CD8-positive, alpha-beta memory T cell (primary cell): ENCODE measurements at regions not wholly inside any gene's neighbourhood (a gene's known extent, or its start where the extent isn't known, plus 50 kb on each side); places are given as distances from the start of the nearest gene placed in this dataset.

ENCODE experiments used
- CTCF ChIA-PET: fragments of 350-600 bp; sonication (Branson Sonifier 250); formaldehyde crosslinking; loops from one replicate; lab custom pipeline; 2021; ENCODE audit warnings: antibody characterized with exemption; lab: Charles Lee
- POLR2A ChIA-PET: fragments of 350-600 bp; sonication (Branson Sonifier 250); formaldehyde crosslinking; loops from one replicate; lab custom pipeline; 2021; ENCODE audit warnings: antibody characterized with exemption; lab: Charles Lee
- DNase-seq, 5 donors: peaks; one replicate each; pipeline versions ENCODE4 v3.0.0 to v3.0.0-alpha.2; 2020 to 2022; ENCODE audit warnings: mixed read lengths in 1 of 5
- H3K27ac ChIP-seq: one replicate; pipeline ENCODE4 v1.7.0; 2013; ENCODE audit warnings: low read depth, mild to moderate bottlenecking, low read length, moderate library complexity
- H3K27me3 ChIP-seq: 2 replicates; pipeline ENCODE4 v1.7.0; 2013; ENCODE audit warnings: low read length, mild to moderate bottlenecking; ENCODE audit not compliant: insufficient read depth, poor library complexity, severe bottlenecking
- H3K36me3 ChIP-seq: 2 replicates; pipeline ENCODE4 v1.7.0; 2013; ENCODE audit warnings: mild to moderate bottlenecking, low read length, moderate library complexity; ENCODE audit not compliant: insufficient read depth
- H3K4me1 ChIP-seq: 2 replicates; pipeline ENCODE4 v1.7.0; 2013; ENCODE audit warnings: mild to moderate bottlenecking, low read length, moderate library complexity; ENCODE audit not compliant: insufficient read depth
- H3K4me3 ChIP-seq: 2 replicates; pipeline ENCODE4 v1.7.0; 2013; ENCODE audit warnings: mild to moderate bottlenecking, low read length
- H3K9me3 ChIP-seq: 2 replicates; pipeline ENCODE4 v1.7.0; 2013; ENCODE audit warnings: mild to moderate bottlenecking, low read length
- H3K27ac Mint-ChIP-seq, 8 donors: one replicate each; pipeline ENCODE4 v1.8.0; 2020 to 2021; ENCODE audit warnings: mixed read lengths in 8 of 8, mild to moderate bottlenecking in 6 of 8, inconsistent platforms in 3 of 8, moderate library complexity in 3 of 8
- H3K27me3 Mint-ChIP-seq, 2 donors: one replicate each; pipeline ENCODE4 v1.8.0; 2020 to 2021; ENCODE audit warnings: mixed read lengths in 2 of 2, mild to moderate bottlenecking in 1 of 2, moderate library complexity in 1 of 2
- H3K36me3 Mint-ChIP-seq, 3 donors: one replicate each; pipeline ENCODE4 v1.8.0; 2020 to 2021; ENCODE audit warnings: mixed read lengths in 3 of 3, inconsistent platforms in 1 of 3, mild to moderate bottlenecking in 1 of 3
- H3K4me1 Mint-ChIP-seq, 3 donors: one replicate each; pipeline ENCODE4 v1.8.0; 2020 to 2021; ENCODE audit warnings: mixed read lengths in 3 of 3, inconsistent platforms in 1 of 3, mild to moderate bottlenecking in 1 of 3
- H3K4me3 Mint-ChIP-seq, 7 donors: one replicate each; pipeline ENCODE4 v1.8.0; 2020 to 2021; ENCODE audit warnings: mixed read lengths in 7 of 7, mild to moderate bottlenecking in 6 of 7, moderate library complexity in 4 of 7, inconsistent platforms in 2 of 7
- H3K9me3 Mint-ChIP-seq, 5 donors: one replicate each; pipeline ENCODE4 v1.8.0; 2020 to 2022; ENCODE audit warnings: mixed read lengths in 5 of 5, mild to moderate bottlenecking in 3 of 5, moderate library complexity in 2 of 5, inconsistent platforms in 1 of 5

DNA sequence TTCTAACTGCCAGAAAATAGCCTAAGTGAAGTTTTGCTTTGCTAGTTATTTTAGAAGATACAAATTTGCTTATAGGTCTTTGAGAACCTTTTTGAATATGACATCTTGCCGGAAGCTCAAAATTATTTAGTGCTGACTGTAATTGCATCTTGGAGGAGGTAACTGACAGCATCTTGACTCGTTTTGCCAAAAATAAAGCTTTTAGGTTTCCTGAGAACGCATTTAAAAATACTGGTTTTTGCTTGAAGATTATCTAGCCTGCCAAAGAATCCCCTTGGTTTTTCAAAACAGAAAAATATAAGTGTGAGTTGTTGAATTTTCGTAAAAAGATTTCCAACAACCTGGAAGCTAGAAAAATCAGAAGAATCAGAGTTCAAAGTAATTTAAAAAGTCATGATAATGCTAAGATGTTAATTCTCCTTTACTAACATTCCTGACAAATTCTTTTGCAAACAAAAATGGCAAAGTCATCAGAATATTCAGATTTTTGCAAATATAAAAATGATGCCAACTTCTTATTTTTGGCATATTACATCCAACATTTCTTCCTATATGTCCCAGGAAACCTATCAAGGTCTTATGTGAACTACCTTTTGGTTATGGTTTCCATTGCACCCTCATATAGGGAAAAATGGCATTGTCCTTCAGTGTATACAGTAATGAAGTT is 178.0 kb upstream of the SLC8A1 start:
- DNase-seq: no peak
- Mint-ChIP-seq H3K4me3 (no peak overlapping the region), H3K4me1 (no peaks in the 10 kb centered on the region), H3K9me3 (peaks cover 0 to 33% (median 2%) of the 10 kb centered on the region in 5 donors), H3K27ac (no peak overlapping the region), H3K27me3 (no peaks in the 10 kb centered on the region), H3K36me3 (no peaks in the 10 kb centered on the region)
- POLR2A ChIA-PET: no interaction called here
- Histone ChIP-seq H3K36me3 (no peaks in the 10 kb centered on the region), H3K27ac (no peak overlapping the region), H3K4me3 (no peak overlapping the region), H3K9me3 (no peaks in the 10 kb centered on the region), H3K4me1 (no peaks in the 10 kb centered on the region), H3K27me3 (no peaks in the 10 kb centered on the region)
- CTCF ChIA-PET: no interaction called here

DNA sequence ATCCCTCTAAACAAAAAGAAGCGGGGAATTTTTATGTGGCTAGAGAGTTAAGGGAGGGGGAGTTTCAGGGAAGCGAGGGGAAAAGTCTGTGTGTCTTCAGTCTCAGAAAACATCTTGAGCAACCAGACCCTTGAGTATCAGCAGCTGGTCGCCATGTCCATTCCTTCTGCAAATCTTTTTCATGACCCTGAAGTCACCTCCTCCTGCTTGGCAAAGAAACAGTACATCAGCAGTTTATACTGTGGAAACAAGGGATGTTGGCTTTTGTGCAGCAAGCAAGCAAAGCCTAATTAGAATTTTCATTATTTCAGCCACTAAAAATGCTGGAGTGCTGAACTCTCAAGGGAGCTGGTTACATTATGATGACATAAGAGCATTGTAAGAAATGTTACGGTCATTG is 187.4 kb upstream of the SLC8A1 start:
- Histone ChIP-seq H3K4me3 (no peak overlapping the region), H3K27me3 (no peaks in the 10 kb centered on the region), H3K36me3 (no peaks in the 10 kb centered on the region), H3K9me3 (no peaks in the 10 kb centered on the region), H3K4me1 (no peaks in the 10 kb centered on the region), H3K27ac (no peak overlapping the region)
- Mint-ChIP-seq H3K27me3 (no peaks in the 10 kb centered on the region), H3K27ac (no peak overlapping the region), H3K9me3 (peaks cover 2 to 24% (median 6%) of the 10 kb centered on the region in 5 donors), H3K4me3 (no peak overlapping the region), H3K36me3 (no peaks in the 10 kb centered on the region), H3K4me1 (no peaks in the 10 kb centered on the region)
- ChIA-PET CTCF (no interaction called here), POLR2A (no interaction called here)
- DNase-seq: no peak

DNA sequence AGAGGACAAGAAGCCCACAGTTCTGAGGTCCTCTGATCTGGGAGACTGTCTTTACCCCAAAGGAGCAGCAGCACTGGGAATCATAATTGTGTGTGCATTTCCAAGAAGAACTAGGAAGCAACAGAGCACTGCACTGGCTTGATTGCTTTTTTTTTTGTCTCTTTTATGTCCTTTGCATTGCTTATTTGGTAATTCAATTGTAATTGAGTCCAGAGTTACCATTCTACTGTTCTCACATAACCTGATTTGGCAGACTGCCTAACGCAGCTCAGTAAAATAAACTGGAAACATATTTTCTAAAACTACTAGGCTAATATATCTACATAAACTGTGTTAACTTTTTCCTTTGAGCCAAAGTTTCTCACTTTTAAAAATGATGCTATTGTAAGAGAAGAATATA is 190.3 kb upstream of the SLC8A1 start:
- Mint-ChIP-seq H3K4me1 (no peaks in the 10 kb centered on the region), H3K27ac (no peak overlapping the region), H3K36me3 (peaks cover 0 to 2% (median 0%) of the 10 kb centered on the region in 3 donors), H3K9me3 (peaks cover under 1 to 19% (median 3%) of the 10 kb centered on the region in 5 donors), H3K27me3 (no peaks in the 10 kb centered on the region), H3K4me3 (no peak overlapping the region)
- Histone ChIP-seq H3K36me3 (no peaks in the 10 kb centered on the region), H3K27ac (no peak overlapping the region), H3K4me1 (no peaks in the 10 kb centered on the region), H3K9me3 (no peaks in the 10 kb centered on the region), H3K4me3 (no peak overlapping the region), H3K27me3 (no peaks in the 10 kb centered on the region)
- ChIA-PET CTCF (no interaction called here), POLR2A (no interaction called here)
- DNase-seq: no peak

DNA sequence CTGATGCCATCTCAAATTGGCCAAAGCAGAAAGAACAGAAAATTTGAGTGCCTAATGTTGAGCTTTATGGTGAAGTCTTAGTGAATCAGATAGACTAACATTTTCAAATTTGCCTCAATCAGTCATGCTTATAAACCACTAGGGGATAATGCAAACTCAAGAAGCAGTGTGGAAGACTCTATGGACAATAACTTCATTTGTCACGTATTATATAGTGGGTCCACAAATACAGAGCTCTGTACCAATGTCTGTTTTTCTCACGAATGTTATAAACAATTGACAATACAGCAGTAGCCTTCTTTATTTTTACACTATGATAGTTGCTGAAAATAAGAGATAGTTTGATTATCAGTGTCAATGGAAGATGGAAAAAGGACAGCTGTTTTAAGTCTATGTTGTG is 190.8 kb upstream of the SLC8A1 start:
- Mint-ChIP-seq H3K27me3 (no peaks in the 10 kb centered on the region), H3K36me3 (peaks cover 0 to 2% (median 0%) of the 10 kb centered on the region in 3 donors), H3K9me3 (peaks cover 0 to 22% (median 6%) of the 10 kb centered on the region in 5 donors), H3K4me3 (no peak overlapping the region), H3K27ac (no peak overlapping the region), H3K4me1 (no peaks in the 10 kb centered on the region)
- Histone ChIP-seq H3K27ac (no peak overlapping the region), H3K4me3 (no peak overlapping the region), H3K9me3 (no peaks in the 10 kb centered on the region), H3K4me1 (no peaks in the 10 kb centered on the region), H3K36me3 (no peaks in the 10 kb centered on the region), H3K27me3 (no peaks in the 10 kb centered on the region)
- DNase-seq: no peak
- POLR2A ChIA-PET: no interaction called here
- CTCF ChIA-PET: no interaction called here

DNA sequence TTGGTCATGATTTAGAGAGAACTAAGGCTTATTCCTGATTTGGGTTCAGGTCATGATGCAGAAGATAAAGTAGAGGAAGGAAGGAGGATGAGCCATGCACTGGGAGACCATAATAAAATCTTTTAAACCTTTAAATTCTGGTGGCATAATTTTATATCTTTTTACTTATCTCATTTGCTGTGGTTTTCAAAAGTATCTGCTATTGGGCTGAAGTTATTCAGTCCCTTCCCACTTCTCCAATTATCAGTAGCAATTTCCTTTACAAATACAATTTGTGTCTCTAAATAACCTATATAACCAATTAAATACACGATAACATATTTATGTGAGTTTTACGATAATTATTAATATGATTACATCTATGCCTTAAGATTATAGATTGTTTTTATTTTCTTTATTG is 194.8 kb upstream of the SLC8A1 start:
- H3K4me1 Mint-ChIP-seq: no peaks in the 10 kb centered on the region
- H3K36me3 ChIP-seq: no peaks in the 10 kb centered on the region
- no peaks in the 10 kb centered on the region for H3K27me3 Mint-ChIP-seq
- ChIA-PET CTCF (no interaction called here), POLR2A (no interaction called here)
- no peak overlapping the region for H3K4me3 ChIP-seq
- no peak overlapping the region for H3K27ac ChIP-seq
- no peaks in the 10 kb centered on the region for H3K4me1 ChIP-seq
- H3K27ac Mint-ChIP-seq: no peak overlapping the region
- H3K9me3 Mint-ChIP-seq: peaks cover 2 to 19% (median 6%) of the 10 kb centered on the region in 5 donors
- H3K36me3 Mint-ChIP-seq: peaks cover 0 to 2% (median 0%) of the 10 kb centered on the region in 3 donors
- no peak overlapping the region for H3K4me3 Mint-ChIP-seq
- no peaks in the 10 kb centered on the region for H3K27me3 ChIP-seq
- no peaks in the 10 kb centered on the region for H3K9me3 ChIP-seq
- DNase-seq: no peak

DNA sequence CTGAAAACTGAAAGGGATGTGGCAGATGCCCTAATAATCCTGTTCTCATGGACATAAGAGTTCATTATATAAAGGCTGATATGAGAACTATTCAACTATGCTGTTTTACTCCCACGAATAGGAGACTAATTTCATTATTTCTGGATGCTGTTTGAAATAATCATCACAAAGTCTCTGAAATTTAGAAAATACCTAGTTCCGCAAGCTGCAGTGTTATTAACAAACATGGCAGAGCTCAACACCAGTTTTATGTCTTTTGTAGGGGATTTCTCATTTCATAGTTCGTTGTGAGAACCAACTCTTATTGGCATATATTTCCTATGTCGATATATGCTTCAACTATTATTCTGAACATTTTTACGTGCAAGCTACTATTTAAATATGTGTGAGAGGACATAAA is 200.3 kb upstream of the SLC8A1 start:
- CTCF ChIA-PET: no interaction called here
- Histone ChIP-seq H3K4me3 (no peak overlapping the region), H3K36me3 (no peaks in the 10 kb centered on the region), H3K9me3 (no peaks in the 10 kb centered on the region), H3K4me1 (no peaks in the 10 kb centered on the region), H3K27ac (no peak overlapping the region), H3K27me3 (no peaks in the 10 kb centered on the region)
- POLR2A ChIA-PET: no interaction called here
- Mint-ChIP-seq H3K9me3 (peaks cover 0 to 30% (median 3%) of the 10 kb centered on the region in 5 donors), H3K4me1 (no peaks in the 10 kb centered on the region), H3K36me3 (no peaks in the 10 kb centered on the region), H3K4me3 (no peak overlapping the region), H3K27ac (no peak overlapping the region), H3K27me3 (no peaks in the 10 kb centered on the region)
- DNase-seq: no peak

DNA sequence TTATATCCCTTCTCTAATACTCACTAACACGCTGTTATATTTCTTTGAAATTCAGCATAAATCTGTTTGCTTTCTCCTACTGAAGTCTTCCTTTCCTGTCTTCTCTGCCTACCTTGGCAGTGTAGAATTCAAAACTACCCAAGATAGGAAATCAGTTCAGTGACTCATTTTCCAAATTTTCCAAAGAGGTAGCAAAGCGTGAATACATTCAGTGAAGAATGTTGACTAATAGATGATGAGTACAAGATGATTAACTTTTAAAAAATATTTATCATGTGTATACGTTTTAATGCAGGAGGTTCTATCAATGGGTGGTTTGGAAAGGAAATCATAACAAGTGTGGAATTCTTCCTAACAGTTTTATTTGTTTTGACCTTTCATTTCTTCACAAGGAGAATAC is 201.9 kb upstream of the SLC8A1 start:
- no peaks in the 10 kb centered on the region for H3K4me1 Mint-ChIP-seq
- H3K4me3 Mint-ChIP-seq: no peak overlapping the region
- no peak overlapping the region for H3K27ac Mint-ChIP-seq
- H3K27me3 Mint-ChIP-seq: no peaks in the 10 kb centered on the region
- POLR2A ChIA-PET: no interaction called here
- peaks cover 0 to 28% (median 2%) of the 10 kb centered on the region in 5 donors for H3K9me3 Mint-ChIP-seq
- H3K4me3 ChIP-seq: no peak overlapping the region
- H3K27me3 ChIP-seq: no peaks in the 10 kb centered on the region
- no peak overlapping the region for H3K27ac ChIP-seq
- H3K36me3 Mint-ChIP-seq: no peaks in the 10 kb centered on the region
- H3K4me1 ChIP-seq: no peaks in the 10 kb centered on the region
- H3K9me3 ChIP-seq: no peaks in the 10 kb centered on the region
- CTCF ChIA-PET: no interaction called here
- H3K36me3 ChIP-seq: no peaks in the 10 kb centered on the region
- no peak for DNase-seq

DNA sequence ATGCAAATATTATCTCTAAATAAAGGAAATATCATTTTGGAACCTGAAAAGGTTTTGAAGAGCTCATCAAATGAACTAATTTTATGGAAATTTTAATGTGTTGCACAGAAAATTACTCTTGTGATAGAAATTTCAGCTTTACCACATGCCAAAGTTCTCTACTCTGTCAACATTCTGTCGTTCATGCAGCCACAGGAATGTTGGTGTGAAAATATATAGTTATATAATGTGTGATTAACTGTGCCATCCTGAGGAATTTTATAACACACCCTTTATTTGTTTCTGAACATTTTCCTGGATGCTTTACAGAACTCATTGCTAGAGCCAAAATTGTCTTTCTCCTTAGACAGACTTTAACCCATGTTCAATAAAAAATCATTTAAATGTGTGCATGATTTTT is 202.5 kb upstream of the SLC8A1 start:
- Mint-ChIP-seq H3K9me3 (peaks cover 2 to 28% (median 2%) of the 10 kb centered on the region in 5 donors), H3K27me3 (no peaks in the 10 kb centered on the region), H3K4me1 (no peaks in the 10 kb centered on the region), H3K36me3 (no peaks in the 10 kb centered on the region), H3K27ac (no peak overlapping the region), H3K4me3 (no peak overlapping the region)
- DNase-seq: no peak
- Histone ChIP-seq H3K4me3 (no peak overlapping the region), H3K4me1 (no peaks in the 10 kb centered on the region), H3K36me3 (no peaks in the 10 kb centered on the region), H3K9me3 (no peaks in the 10 kb centered on the region), H3K27me3 (no peaks in the 10 kb centered on the region), H3K27ac (no peak overlapping the region)
- CTCF ChIA-PET: no interaction called here
- POLR2A ChIA-PET: no interaction called here
